ENCODE measurements at regions not wholly inside any gene's neighbourhood (a gene's known extent, or its start where the extent isn't known, plus 50 kb on each side); places are given as distances from the start of the nearest gene placed in this dataset.

GRCh38 chr7:85705076-85705475 is 518.2 kb upstream of the SEMA3D start:
- TF ChIP-seq CTCF (IDR thresholded peaks at IDR 0.05; ENCODE audit: extremely low read depth, missing control alignments): no peak
- DNase-seq (ENCODE audit: low spot score): no peak

- no peak for TF ChIP-seq CTCF (IDR thresholded peaks at IDR 0.05; ENCODE audit: extremely low read depth, missing control alignments)
- no peak for DNase-seq (ENCODE audit: low spot score)
Measured at GRCh38 chr7:85703251-85704010, 516.6 kb upstream of the SEMA3D start.

GRCh38 chr7:85702348-85702747 is 515.5 kb upstream of the SEMA3D start:
- no peak for DNase-seq (ENCODE audit: low spot score)
- TF ChIP-seq CTCF (IDR thresholded peaks at IDR 0.05; ENCODE audit: extremely low read depth, missing control alignments): no peak

- DNase-seq (ENCODE audit: low spot score): no peak
- TF ChIP-seq CTCF (IDR thresholded peaks at IDR 0.05; ENCODE audit: extremely low read depth, missing control alignments): no peak
Measured at GRCh38 chr7:85699482-85699881, 512.6 kb upstream of the SEMA3D start.

- TF ChIP-seq CTCF (IDR thresholded peaks at IDR 0.05; ENCODE audit: extremely low read depth, missing control alignments): no peak
- no peak for DNase-seq (ENCODE audit: low spot score)
Measured at GRCh38 chr7:85695533-85695932, 508.7 kb upstream of the SEMA3D start.

GRCh38 chr7:85695041-85695440 is 508.2 kb upstream of the SEMA3D start:
- no peak for DNase-seq (ENCODE audit: low spot score)
- TF ChIP-seq CTCF (IDR thresholded peaks at IDR 0.05; ENCODE audit: extremely low read depth, missing control alignments): no peak

GRCh38 chr7:85693326-85693725 is 506.5 kb upstream of the SEMA3D start:
- no peak for TF ChIP-seq CTCF (IDR thresholded peaks at IDR 0.05; ENCODE audit: extremely low read depth, missing control alignments)
- no peak for DNase-seq (ENCODE audit: low spot score)
